ENCODE measurements at regions not wholly inside any gene's neighbourhood (a gene's known extent, or its start where the extent isn't known, plus 50 kb on each side); places are given as distances from the start of the nearest gene placed in this dataset.

GRCh38 chr5:3837506-3837905, 241.9 kb downstream of the IRX1 start:
- TF ChIP-seq RFX5 (IDR thresholded peaks at IDR 0.05) (no peak), PHF8 (IDR thresholded peaks at IDR 0.05; ENCODE audit: borderline replicate concordance, low read depth) (no peak), RARB (CRISPR knock-in tag; IDR thresholded peaks at IDR 0.05) (no peak), HOXB5 (CRISPR knock-in tag; IDR thresholded peaks at IDR 0.05) (no peak), MAZ (IDR thresholded peaks at IDR 0.05; ENCODE audit: borderline replicate concordance, low read depth, low read length) (no peak)
- no peak overlapping the region for H3K4me3 ChIP-seq
- H3K9me3 ChIP-seq = peaks cover 5% of the 10 kb centered on the region; the same call in 1 of the 3 replicates
- CTCF ChIA-PET = no interaction called here
- DNase-seq (ENCODE audit: low read depth in 1 of 2, low spot score in 1 of 2) (no peak), ATAC-seq (no peak), FAIRE-seq (no peak)
- POLR2A ChIA-PET = no interaction called here
- H3K4me1 ChIP-seq = no peaks in the 10 kb centered on the region
- H3K4me2 ChIP-seq = no peak overlapping the region
- 23% methylated on average over 4 of the region's 4 CpGs for WGBS (ENCODE audit: missing lambda C conversion rate)
- no peak overlapping the region for H3K27ac ChIP-seq

DNA sequence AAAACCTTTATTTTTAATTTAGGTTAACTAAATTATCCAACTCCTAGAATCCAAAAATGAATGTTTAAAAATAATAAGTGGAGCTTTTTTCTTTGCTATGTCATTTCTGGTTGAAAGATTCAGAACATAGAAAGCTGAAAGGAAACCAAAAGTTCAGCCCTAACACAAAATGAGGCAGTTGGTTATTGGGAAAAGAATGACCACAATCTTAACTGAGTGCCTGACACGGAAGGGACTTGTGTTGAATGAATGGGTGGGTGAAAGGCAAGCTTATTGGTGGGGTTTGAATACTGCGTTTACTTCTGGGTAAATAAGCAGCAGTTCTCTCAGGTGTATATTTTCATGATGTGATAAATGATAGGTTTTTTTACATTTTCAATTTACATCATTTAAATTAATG, 243.5 kb downstream of the IRX1 start:
- peaks cover 5% of the 10 kb centered on the region; the same call in 1 of the 3 replicates for H3K9me3 ChIP-seq
- no peak overlapping the region for H3K4me2 ChIP-seq
- DNase-seq (ENCODE audit: low read depth in 1 of 2, low spot score in 1 of 2) (no peak), FAIRE-seq (no peak), ATAC-seq (no peak)
- ChIA-PET CTCF (interaction anchor here (1.6 kb wide), 1 partner anchor 56 kb away, joined by 3 read pairs; no protein-coding TSS in a partner anchor), POLR2A (no interaction called here)
- WGBS (ENCODE audit: missing lambda C conversion rate) = 22% methylated on average over 2 of the region's 2 CpGs
- TF ChIP-seq ATOH8 (CRISPR knock-in tag; IDR thresholded peaks at IDR 0.05; ENCODE audit: low read depth) (no peak), ELK1 (IDR thresholded peaks at IDR 0.05; ENCODE audit: low read depth, low read length) (no peak), E2F6 (IDR thresholded peaks at IDR 0.05; ENCODE audit: borderline replicate concordance, low read depth) (no peak), KDM5A (IDR thresholded peaks at IDR 0.05) (no peak), CTCF (IDR thresholded peaks at IDR 0.05) (no peak), CHD4 (IDR thresholded peaks at IDR 0.05; ENCODE audit: borderline replicate concordance) (no peak), RAD21 (conservative IDR thresholded peaks at IDR 0.05 in 1 of 2, IDR thresholded peaks at IDR 0.05 in 1 of 2) (no peak), JUN (IDR thresholded peaks at IDR 0.05) (no peak), GATA3 (IDR thresholded peaks at IDR 0.05; ENCODE audit: borderline replicate concordance) (no peak), CBX8 (IDR thresholded peaks at IDR 0.05) (no peak), TP53 (CRISPR knock-in tag; IDR thresholded peaks at IDR 0.05) (no peak)
- TF ChIP-seq, protein P1, sequence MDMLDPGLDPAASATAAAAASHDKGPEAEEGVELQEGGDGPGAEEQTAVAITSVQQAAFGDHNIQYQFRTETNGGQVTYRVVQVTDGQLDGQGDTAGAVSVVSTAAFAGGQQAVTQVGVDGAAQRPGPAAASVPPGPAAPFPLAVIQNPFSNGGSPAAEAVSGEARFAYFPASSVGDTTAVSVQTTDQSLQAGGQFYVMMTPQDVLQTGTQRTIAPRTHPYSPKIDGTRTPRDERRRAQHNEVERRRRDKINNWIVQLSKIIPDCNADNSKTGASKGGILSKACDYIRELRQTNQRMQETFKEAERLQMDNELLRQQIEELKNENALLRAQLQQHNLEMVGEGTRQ (IDR thresholded peaks at IDR 0.05) = no peak
- H3K4me1 ChIP-seq = no peaks in the 10 kb centered on the region
- H3K27ac ChIP-seq = no peak overlapping the region
- no peak overlapping the region for H3K4me3 ChIP-seq

DNA sequence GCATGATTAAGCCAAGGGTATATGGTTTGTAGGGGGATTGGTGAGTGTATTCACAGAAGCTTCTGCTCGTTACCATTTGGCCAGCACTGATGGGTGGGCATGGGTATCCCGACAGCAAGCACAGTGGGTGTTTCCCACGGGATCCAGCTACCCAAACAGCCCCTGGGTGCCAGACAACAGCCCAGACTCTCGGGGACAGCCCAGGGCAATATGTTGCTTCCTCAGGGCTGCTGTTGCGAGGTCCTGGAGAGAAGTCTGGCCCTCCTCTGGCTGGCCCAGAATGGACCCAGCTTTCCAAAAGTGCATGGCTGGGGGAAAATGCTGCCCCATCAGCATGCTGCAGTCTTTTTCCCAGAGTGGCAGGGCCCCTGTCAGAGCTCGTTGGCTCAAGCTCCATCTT, 247.0 kb downstream of the IRX1 start:
- Histone ChIP-seq H3K4me1 (no peaks in the 10 kb centered on the region), H3K9me3 (no peaks in the 10 kb centered on the region; the same call in 2 of the 3 replicates), H3K27ac (no peak overlapping the region), H3K4me2 (no peak overlapping the region), H3K4me3 (no peak overlapping the region)
- FAIRE-seq (no peak), ATAC-seq (no peak), DNase-seq (ENCODE audit: low read depth in 1 of 2, low spot score in 1 of 2) (no peak)
- 3% methylated on average over 4 of the region's 6 CpGs for WGBS (ENCODE audit: missing lambda C conversion rate)
- POLR2A ChIA-PET = no interaction called here
- CTCF ChIA-PET = no interaction called here
- no peak for TF ChIP-seq FOXS1 (CRISPR knock-in tag; IDR thresholded peaks at IDR 0.05)
- no peak for TF ChIP-seq EHMT2 (IDR thresholded peaks at IDR 0.05; ENCODE audit: low read depth)
- no peak for TF ChIP-seq MYC (IDR thresholded peaks at IDR 0.05; ENCODE audit: borderline replicate concordance, low read length)
- no peak for TF ChIP-seq HES2 (IDR thresholded peaks at IDR 0.05)
- TF ChIP-seq ZSCAN20 (CRISPR knock-in tag; IDR thresholded peaks at IDR 0.05) = no peak
- TF ChIP-seq RFX5 (IDR thresholded peaks at IDR 0.05) = no peak
- no peak for TF ChIP-seq REST (IDR thresholded peaks at IDR 0.05)
- TF ChIP-seq HOXB5 (CRISPR knock-in tag; IDR thresholded peaks at IDR 0.05) = no peak
- no peak for TF ChIP-seq JUN (IDR thresholded peaks at IDR 0.05)
- TF ChIP-seq SMC3 (IDR thresholded peaks at IDR 0.05) = no peak
- no peak for TF ChIP-seq RAD21 (conservative IDR thresholded peaks at IDR 0.05 in 1 of 2, IDR thresholded peaks at IDR 0.05 in 1 of 2)
- no peak for TF ChIP-seq PHF8 (IDR thresholded peaks at IDR 0.05; ENCODE audit: borderline replicate concordance, low read depth)
- TF ChIP-seq HOXA7 (CRISPR knock-in tag; IDR thresholded peaks at IDR 0.05) = no peak
